ENCODE measurements at regions not wholly inside any gene's neighbourhood (a gene's known extent, or its start where the extent isn't known, plus 50 kb on each side); places are given as distances from the start of the nearest gene placed in this dataset.

- no peak overlapping the region for H2AFZ ChIP-seq (replicated peaks; ENCODE audit: low read length, poor library complexity)
- H2BK20ac ChIP-seq (ENCODE audit: low read depth, low read length), result no peak overlapping the region
- H3K27ac ChIP-seq (ENCODE audit: insufficient read depth, low read length), result no peak overlapping the region
- ChIA-PET CTCF (interaction anchor here (0.8 kb wide), 1 partner anchor 11 kb away, joined by 3 read pairs; no protein-coding TSS in a partner anchor), POLR2A (ENCODE audit: unreplicated experiment) (no interaction called here)
- H2AK5ac ChIP-seq (ENCODE audit: low read depth, low read length), result no peak overlapping the region
- H3K4me2 ChIP-seq (ENCODE audit: low read depth, low read length), result no peak overlapping the region
- H3K4ac ChIP-seq (ENCODE audit: low read depth, low read length), result no peak overlapping the region
- no peak overlapping the region for H4K8ac ChIP-seq (ENCODE audit: low read depth in 2 of 2, low read length in 2 of 2)
- ATAC-seq (ENCODE audit: low read depth) (no peak), DNase-seq (no peak)
- H2AK9ac ChIP-seq (replicated peaks; ENCODE audit: low read depth, low read length, poor library complexity), result no peak overlapping the region
- peaks cover 2% of the 10 kb centered on the region; the same call in 1 of the 2 replicates for H3K9me3 ChIP-seq (ENCODE audit: control insufficient read depth, insufficient read depth, low read length)
- H3K79me1 ChIP-seq (ENCODE audit: low read depth in 1 of 2, low read length in 2 of 2), result no peaks in the 10 kb centered on the region
- no peaks in the 10 kb centered on the region for H3K9me1 ChIP-seq (ENCODE audit: insufficient read depth, low read length)
- no peak overlapping the region for H3K18ac ChIP-seq (ENCODE audit: low read depth, low read length)
- dilution Hi-C loops (cut with HindIII; ENCODE audit: low sequenced_read_pairs, unreplicated experiment) (no loop called here), in situ Hi-C loops (cut with MboI; ENCODE audit: low sequenced_read_pairs) (no loop called here), intact Hi-C loops (cut with micrococcal nuclease) (no loop called here)
- H3K36me3 ChIP-seq (ENCODE audit: control insufficient read depth, insufficient read depth, low read length), result no peaks in the 10 kb centered on the region
- H4K20me1 ChIP-seq (ENCODE audit: insufficient read depth, low read length), result no peaks in the 10 kb centered on the region
- H3K23ac ChIP-seq (ENCODE audit: low read depth, low read length), result no peak overlapping the region
- no peak overlapping the region for H2BK5ac ChIP-seq (ENCODE audit: low read depth, low read length, poor library complexity, severe bottlenecking)
- H3K4me1 ChIP-seq (ENCODE audit: control insufficient read depth, insufficient read depth, low read length), result no peaks in the 10 kb centered on the region
- WGBS, 2 experiments (ENCODE audit: extremely low coverage in 2 of 2, insufficient read length in 1 of 2), result no CpG with 5 or more reads among the region's 1 CpG
- BruUV-seq (replicated peaks), result no TSS peak
- no peak overlapping the region for H4K5ac ChIP-seq (ENCODE audit: low read depth, low read length)
- no peak for TF ChIP-seq POLR2A (IDR thresholded peaks at IDR 0.05; ENCODE audit: low read depth, low read length)
- no peak for TF ChIP-seq RCOR1 (IDR thresholded peaks at IDR 0.05; ENCODE audit: insufficient replicate concordance, low read length)
- H3K4me3 ChIP-seq (ENCODE audit: insufficient read depth, low read depth, low read length), result no peak overlapping the region
- H3K27me3 ChIP-seq (ENCODE audit: control insufficient read depth, insufficient read depth, low read length), result peaks cover 10% of the 10 kb centered on the region
- H3K14ac ChIP-seq (replicated peaks; ENCODE audit: low read depth, low read length), result no peak overlapping the region
- no peak overlapping the region for H3K56ac ChIP-seq (ENCODE audit: extremely low read depth, insufficient read depth, low read length)
- no peak overlapping the region for H2BK120ac ChIP-seq (ENCODE audit: low read depth, low read length)
- H4K91ac ChIP-seq (ENCODE audit: insufficient read depth, low read depth, low read length), result no peak overlapping the region
- no peak overlapping the region for H3K9ac ChIP-seq (ENCODE audit: low read depth, low read length)
- no peak overlapping the region for H2BK15ac ChIP-seq (ENCODE audit: low read depth, low read length)
Observed at GRCh38 chr10:28449926-28450325, 83.0 kb upstream of the WAC start.

Measured in IMR-90 (cell line).